GM12878 (cell line): ENCODE measurements at regions not wholly inside any gene's neighbourhood (a gene's known extent, or its start where the extent isn't known, plus 50 kb on each side); places are given as distances from the start of the nearest gene placed in this dataset.

Experiments used
- ATAC-seq: fragments of 200-7000 bp; cut with Tn5 transposase; 3 replicates; pipeline ENCODE4 v1.9.1; 2020; ENCODE audit warnings: mild to moderate bottlenecking, moderate library complexity
- BruUV-seq: library from RNA; stranded (reverse); fragments of 400-500 nt; replicated peaks from 2 replicates; lab custom pipeline; 2021; lab: Mats Ljungman, UMichigan
- CTCF ChIA-PET: fragments of 300-600 bp; sonication (Branson Sonifier 250); formaldehyde crosslinking; extraction: SDS; loops from one replicate; lab custom pipeline; 2021; ENCODE audit warnings: inconsistent platforms; lab: Yijun Ruan, JAX
- POLR2A ChIA-PET: fragments of 350-600 bp; formaldehyde crosslinking; extraction: SDS; loops from one replicate; lab custom pipeline; 2021; ENCODE audit warnings: inconsistent platforms; lab: Charles Lee
- RAD21 ChIA-PET: fragments of 300-600 bp; sonication (Branson Sonifier 250); formaldehyde crosslinking; loops from one replicate; lab custom pipeline; 2023; ENCODE audit warnings: antibody characterized with exemption; ENCODE audit not compliant: unreplicated experiment; lab: Charles Lee
- SMC1A ChIA-PET: fragments of 300-600 bp; sonication (Branson Sonifier 250); formaldehyde crosslinking; loops from one replicate; lab custom pipeline; 2023; ENCODE audit not compliant: unreplicated experiment, uncharacterized antibody; lab: Charles Lee
- DNase-seq: peaks from one replicate; pipeline ENCODE4 v3.0.0-alpha.2; 2011; ENCODE audit warnings: low read depth, low spot score
- FAIRE-seq: peaks from 3 replicates; lab custom pipeline; 2011; peaks lifted over from hg19 to GRCh38; lab: Jason Lieb, UNC
- H2AFZ ChIP-seq: 2 replicates; pipeline ENCODE4 v1.6.0; 2011; ENCODE audit warnings: low read depth, low read length, control low read depth; ENCODE audit not compliant: control insufficient read depth
- H3K27ac ChIP-seq: 2 replicates; pipeline ENCODE4 v1.5.1; 2011; ENCODE audit warnings: control low read depth; ENCODE audit not compliant: control insufficient read depth, insufficient read depth
- H3K27me3 ChIP-seq, 2 experiments: replicated peaks in 1 of 2; 2 replicates each; pipeline versions ENCODE4 v1.6.0 to v1.6.1; 2011; ENCODE audit warnings: low read length in 1 of 2; ENCODE audit not compliant: control insufficient read depth in 2 of 2, insufficient read depth in 2 of 2
- H3K36me3 ChIP-seq, 2 experiments: 2 replicates each; pipeline ENCODE4 v1.5.1; 2011; ENCODE audit warnings: low read length in 1 of 2; ENCODE audit not compliant: control insufficient read depth in 2 of 2, insufficient read depth in 2 of 2
- H3K4me1 ChIP-seq: 2 replicates; pipeline ENCODE4 v1.6.1; 2011; ENCODE audit warnings: mild to moderate bottlenecking, low read length, moderate library complexity, mixed read lengths; ENCODE audit not compliant: control insufficient read depth, insufficient read depth
- H3K4me2 ChIP-seq: 2 replicates; pipeline ENCODE4 v1.6.0; 2011; ENCODE audit warnings: control low read depth; ENCODE audit not compliant: control insufficient read depth, insufficient read depth
- H3K4me3 ChIP-seq: fragments of 200-600 bp; sonication (generic); 2 replicates; pipeline ENCODE4 v1.5.1; 2016
- H3K79me2 ChIP-seq: 2 replicates; pipeline ENCODE4 v1.6.0; 2011; ENCODE audit warnings: low read length; ENCODE audit not compliant: control insufficient read depth, insufficient read depth
- H3K9ac ChIP-seq: 2 replicates; pipeline ENCODE4 v1.8.0; 2011; ENCODE audit warnings: low read length, control low read depth, mixed read lengths; ENCODE audit not compliant: control insufficient read depth, insufficient read depth
- H3K9me3 ChIP-seq: replicated peaks from 3 replicates; pipeline ENCODE4 v1.5.1; 2011; ENCODE audit warnings: mild to moderate bottlenecking, low read length; ENCODE audit not compliant: control insufficient read depth, insufficient read depth
- H4K20me1 ChIP-seq: 2 replicates; pipeline ENCODE4 v1.6.0; 2011; ENCODE audit not compliant: control insufficient read depth, insufficient read depth
- EGR1 ChIP-seq, 2 experiments: IDR thresholded peaks; 1 replicate in 1 of 2; 2 replicates in 1 of 2; pipeline ENCODE4 v1.6.1; 2011 to 2012; ENCODE audit warnings: low read depth in 2 of 2, low read length in 2 of 2, borderline replicate concordance in 1 of 2, mild to moderate bottlenecking in 1 of 2, moderate library complexity in 1 of 2
- EP300 ChIP-seq, 2 experiments: fragments of 150-350 bp in 1 of 2; IDR thresholded peaks; 2 replicates each; pipeline ENCODE4 v1.6.1; 2011 to 2012; ENCODE audit warnings: low read depth in 2 of 2, low read length in 2 of 2, borderline replicate concordance in 1 of 2, improper control_type of control experiment in 1 of 2, inconsistent platforms in 1 of 2; ENCODE audit not compliant: control insufficient read depth in 1 of 2
- POLR2AphosphoS2 ChIP-seq: IDR thresholded peaks from 2 replicates; pipeline ENCODE4 v1.6.1; 2011; ENCODE audit warnings: low read depth, mild to moderate bottlenecking, low read length, improper control_type of control experiment, moderate library complexity
- SUZ12 ChIP-seq: fragments of 200-600 bp; sonication (generic); IDR thresholded peaks from one replicate; pipeline ENCODE4 v1.6.1; 2018; ENCODE audit warnings: antibody characterized with exemption, mild to moderate bottlenecking; ENCODE audit not compliant: unreplicated experiment
- TCF7 ChIP-seq: IDR thresholded peaks from 2 replicates; pipeline ENCODE4 v1.6.1; 2014; ENCODE audit warnings: antibody characterized with exemption, borderline replicate concordance
- WGBS: methylation state at CpG from one replicate; pipeline ENCODE4 v1.1.6; 2016; ENCODE audit warnings: low lambda C conversion rate; ENCODE audit not compliant: insufficient replicate concordance, insufficient coverage; ENCODE audit errors: missing lambda C conversion rate; 5-methylcytosine and 5-hydroxymethylcytosine counted together
- in situ Hi-C: fragments of 300-500 bp; cut with MboI; formaldehyde crosslinking; loops from 9 replicates; pipeline ENCODE4 v1.14.3; 2018; ENCODE audit warnings: mixed read lengths
- intact Hi-C: fragments of 100-400 bp; cut with micrococcal nuclease; formaldehyde crosslinking; loops from one replicate; pipeline ENCODE4 v1.14.2; 2022; ENCODE audit not compliant: unreplicated experiment
- TF ChIP-seq, protein P1 (sequence below): fragments of 450-650 bp; IDR thresholded peaks from 2 replicates; pipeline ENCODE4 v1.6.1; 2017; ENCODE audit warnings: mild to moderate bottlenecking, low read depth, inconsistent platforms; ENCODE audit not compliant: poor library complexity, severe bottlenecking
- TF ChIP-seq, protein P2 (sequence below): fragments of 450-650 bp; IDR thresholded peaks from 2 replicates; pipeline ENCODE4 v1.6.1; 2018; ENCODE audit warnings: borderline replicate concordance, mild to moderate bottlenecking; ENCODE audit not compliant: partially characterized antibody
- TF ChIP-seq, protein P3 (sequence below): fragments of 450-650 bp; IDR thresholded peaks from 2 replicates; pipeline ENCODE4 v1.6.1; 2017; ENCODE audit warnings: low read depth, mild to moderate bottlenecking, moderate library complexity
- TF ChIP-seq, protein P4 (sequence below): IDR thresholded peaks from 2 replicates; pipeline ENCODE4 v1.6.1; 2012; ENCODE audit warnings: low read length, inconsistent platforms

DNA sequence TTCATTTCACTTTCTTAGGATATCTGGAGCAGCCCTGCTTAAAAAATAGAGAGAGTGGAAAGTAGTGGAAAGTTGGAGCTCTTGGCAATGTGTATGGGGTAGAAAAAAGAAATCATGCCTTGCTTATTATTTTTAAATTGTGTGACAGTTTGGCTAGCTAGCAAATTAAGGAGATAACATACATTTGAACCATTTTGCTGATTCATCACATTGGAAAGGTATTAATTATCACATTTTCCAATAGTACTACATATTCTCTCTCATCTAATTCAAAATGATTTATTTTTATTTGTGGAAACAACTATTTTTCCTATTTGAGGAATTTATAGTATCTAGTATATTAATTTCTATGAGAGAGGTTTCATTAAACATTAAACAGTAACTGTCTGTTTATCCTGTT lies 280.4 kb downstream of the KLHL4 start:
- no TSS peak for BruUV-seq
- intact Hi-C loops = no loop called here
- in situ Hi-C loops = no loop called here

DNA sequence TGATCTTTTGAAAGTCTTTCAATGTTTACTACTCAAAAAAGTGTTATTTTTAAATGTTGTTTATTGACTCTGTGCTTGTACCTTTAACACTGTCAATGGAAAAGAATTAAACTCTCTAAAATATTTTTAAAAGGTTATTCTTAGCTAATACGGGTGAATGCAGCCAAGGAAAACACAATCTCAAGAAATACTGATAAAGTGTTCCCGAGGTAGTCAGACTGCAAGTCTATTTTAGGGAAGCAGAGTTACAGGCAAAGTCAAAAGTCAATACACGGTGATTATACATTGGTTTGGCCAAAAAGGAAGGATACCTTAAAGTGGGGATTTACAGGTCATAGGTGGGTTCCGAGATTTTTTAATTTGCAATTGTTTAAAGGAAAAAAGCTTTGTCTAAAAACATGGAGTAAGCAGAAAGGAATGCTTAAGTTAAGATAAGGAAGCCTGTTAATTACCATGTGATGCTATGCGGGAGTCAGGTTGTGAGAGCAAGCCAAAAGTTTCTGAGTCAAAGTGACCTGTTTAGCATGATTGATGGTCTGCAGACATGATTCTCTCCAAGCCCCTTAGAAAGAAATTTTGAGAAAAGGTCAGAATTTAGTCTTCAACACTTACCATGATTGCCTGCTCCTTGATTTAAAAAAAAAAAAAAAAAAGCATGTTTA lies 288.4 kb downstream of the KLHL4 start:
- ChIA-PET CTCF (no interaction called here), RAD21 (no interaction called here), SMC1A (no interaction called here), POLR2A (no interaction called here)
- intact Hi-C loops (no loop called here), in situ Hi-C loops (no loop called here)
- DNase-seq (no peak), ATAC-seq (no peak), FAIRE-seq (no peak)
- 42% methylated on average over 5 of the region's 5 CpGs for WGBS
- H3K79me2 ChIP-seq = no peaks in the 10 kb centered on the region
- no peak overlapping the region for H3K4me3 ChIP-seq
- no peaks in the 10 kb centered on the region for H3K4me1 ChIP-seq
- no TSS peak for BruUV-seq
- no peaks in the 10 kb centered on the region for H3K9me3 ChIP-seq
- H3K27ac ChIP-seq = no peak overlapping the region
- no peak overlapping the region for H2AFZ ChIP-seq
- H4K20me1 ChIP-seq = no peaks in the 10 kb centered on the region
- H3K4me2 ChIP-seq = no peak overlapping the region
- no peaks in the 10 kb centered on the region for H3K27me3 ChIP-seq
- no peaks in the 10 kb centered on the region for H3K36me3 ChIP-seq
- no peak overlapping the region for H3K9ac ChIP-seq
- TF ChIP-seq, protein P1, sequence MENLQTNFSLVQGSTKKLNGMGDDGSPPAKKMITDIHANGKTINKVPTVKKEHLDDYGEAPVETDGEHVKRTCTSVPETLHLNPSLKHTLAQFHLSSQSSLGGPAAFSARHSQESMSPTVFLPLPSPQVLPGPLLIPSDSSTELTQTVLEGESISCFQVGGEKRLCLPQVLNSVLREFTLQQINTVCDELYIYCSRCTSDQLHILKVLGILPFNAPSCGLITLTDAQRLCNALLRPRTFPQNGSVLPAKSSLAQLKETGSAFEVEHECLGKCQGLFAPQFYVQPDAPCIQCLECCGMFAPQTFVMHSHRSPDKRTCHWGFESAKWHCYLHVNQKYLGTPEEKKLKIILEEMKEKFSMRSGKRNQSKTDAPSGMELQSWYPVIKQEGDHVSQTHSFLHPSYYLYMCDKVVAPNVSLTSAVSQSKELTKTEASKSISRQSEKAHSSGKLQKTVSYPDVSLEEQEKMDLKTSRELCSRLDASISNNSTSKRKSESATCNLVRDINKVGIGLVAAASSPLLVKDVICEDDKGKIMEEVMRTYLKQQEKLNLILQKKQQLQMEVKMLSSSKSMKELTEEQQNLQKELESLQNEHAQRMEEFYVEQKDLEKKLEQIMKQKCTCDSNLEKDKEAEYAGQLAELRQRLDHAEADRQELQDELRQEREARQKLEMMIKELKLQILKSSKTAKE = no peak
- TF ChIP-seq POLR2AphosphoS2 = no peak
- TF ChIP-seq, protein P2, sequence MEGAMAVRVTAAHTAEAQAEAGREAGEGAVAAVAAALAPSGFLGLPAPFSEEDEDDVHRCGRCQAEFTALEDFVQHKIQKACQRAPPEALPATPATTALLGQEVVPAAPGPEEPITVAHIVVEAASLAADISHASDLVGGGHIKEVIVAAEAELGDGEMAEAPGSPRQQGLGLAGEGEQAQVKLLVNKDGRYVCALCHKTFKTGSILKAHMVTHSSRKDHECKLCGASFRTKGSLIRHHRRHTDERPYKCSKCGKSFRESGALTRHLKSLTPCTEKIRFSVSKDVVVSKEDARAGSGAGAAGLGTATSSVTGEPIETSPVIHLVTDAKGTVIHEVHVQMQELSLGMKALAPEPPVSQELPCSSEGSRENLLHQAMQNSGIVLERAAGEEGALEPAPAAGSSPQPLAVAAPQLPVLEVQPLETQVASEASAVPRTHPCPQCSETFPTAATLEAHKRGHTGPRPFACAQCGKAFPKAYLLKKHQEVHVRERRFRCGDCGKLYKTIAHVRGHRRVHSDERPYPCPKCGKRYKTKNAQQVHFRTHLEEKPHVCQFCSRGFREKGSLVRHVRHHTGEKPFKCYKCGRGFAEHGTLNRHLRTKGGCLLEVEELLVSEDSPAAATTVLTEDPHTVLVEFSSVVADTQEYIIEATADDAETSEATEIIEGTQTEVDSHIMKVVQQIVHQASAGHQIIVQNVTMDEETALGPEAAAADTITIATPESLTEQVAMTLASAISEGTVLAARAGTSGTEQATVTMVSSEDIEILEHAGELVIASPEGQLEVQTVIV = no peak
- TF ChIP-seq, protein P3, sequence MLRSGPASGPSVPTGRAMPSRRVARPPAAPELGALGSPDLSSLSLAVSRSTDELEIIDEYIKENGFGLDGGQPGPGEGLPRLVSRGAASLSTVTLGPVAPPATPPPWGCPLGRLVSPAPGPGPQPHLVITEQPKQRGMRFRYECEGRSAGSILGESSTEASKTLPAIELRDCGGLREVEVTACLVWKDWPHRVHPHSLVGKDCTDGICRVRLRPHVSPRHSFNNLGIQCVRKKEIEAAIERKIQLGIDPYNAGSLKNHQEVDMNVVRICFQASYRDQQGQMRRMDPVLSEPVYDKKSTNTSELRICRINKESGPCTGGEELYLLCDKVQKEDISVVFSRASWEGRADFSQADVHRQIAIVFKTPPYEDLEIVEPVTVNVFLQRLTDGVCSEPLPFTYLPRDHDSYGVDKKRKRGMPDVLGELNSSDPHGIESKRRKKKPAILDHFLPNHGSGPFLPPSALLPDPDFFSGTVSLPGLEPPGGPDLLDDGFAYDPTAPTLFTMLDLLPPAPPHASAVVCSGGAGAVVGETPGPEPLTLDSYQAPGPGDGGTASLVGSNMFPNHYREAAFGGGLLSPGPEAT = no peak
- TF ChIP-seq, protein P4, sequence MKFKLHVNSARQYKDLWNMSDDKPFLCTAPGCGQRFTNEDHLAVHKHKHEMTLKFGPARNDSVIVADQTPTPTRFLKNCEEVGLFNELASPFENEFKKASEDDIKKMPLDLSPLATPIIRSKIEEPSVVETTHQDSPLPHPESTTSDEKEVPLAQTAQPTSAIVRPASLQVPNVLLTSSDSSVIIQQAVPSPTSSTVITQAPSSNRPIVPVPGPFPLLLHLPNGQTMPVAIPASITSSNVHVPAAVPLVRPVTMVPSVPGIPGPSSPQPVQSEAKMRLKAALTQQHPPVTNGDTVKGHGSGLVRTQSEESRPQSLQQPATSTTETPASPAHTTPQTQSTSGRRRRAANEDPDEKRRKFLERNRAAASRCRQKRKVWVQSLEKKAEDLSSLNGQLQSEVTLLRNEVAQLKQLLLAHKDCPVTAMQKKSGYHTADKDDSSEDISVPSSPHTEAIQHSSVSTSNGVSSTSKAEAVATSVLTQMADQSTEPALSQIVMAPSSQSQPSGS = no peak
- no peak for TF ChIP-seq TCF7
- no peak for TF ChIP-seq EP300 (IDR thresholded peaks at IDR 0.05; ENCODE audit: borderline replicate concordance in 1 of 2, control insufficient read depth in 1 of 2, low read depth in 2 of 2, low read length in 2 of 2)
- no peak for TF ChIP-seq SUZ12

More for the DNA sequence above, 280.4 kb downstream of the KLHL4 start:
- TF ChIP-seq EGR1 (IDR thresholded peaks at IDR 0.05; ENCODE audit: borderline replicate concordance in 1 of 2, low read depth in 2 of 2, low read length in 2 of 2) = no peak
- TF ChIP-seq, all 136 proteins: peak for 0
- H3K4me2 ChIP-seq = no peak overlapping the region
- H2AFZ ChIP-seq = no peak overlapping the region
- FAIRE-seq (no peak), DNase-seq (no peak), ATAC-seq (no peak)
- H3K4me3 ChIP-seq = no peak overlapping the region
- RAD21 ChIA-PET = no interaction called here
- SMC1A ChIA-PET = no interaction called here
- H3K27ac ChIP-seq = no peak overlapping the region
- no peaks in the 10 kb centered on the region for H4K20me1 ChIP-seq
- no peaks in the 10 kb centered on the region for H3K9me3 ChIP-seq
- H3K9ac ChIP-seq = no peak overlapping the region
- POLR2A ChIA-PET = no interaction called here
- no peaks in the 10 kb centered on the region for H3K4me1 ChIP-seq
- no peaks in the 10 kb centered on the region for H3K27me3 ChIP-seq
- H3K79me2 ChIP-seq = no peaks in the 10 kb centered on the region
- no peaks in the 10 kb centered on the region for H3K36me3 ChIP-seq
- CTCF ChIA-PET = no interaction called here
